Lower lobe of right lung (tissue), 2 donors: ENCODE measurements at regions not wholly inside any gene's neighbourhood (a gene's known extent, or its start where the extent isn't known, plus 50 kb on each side); places are given as distances from the start of the nearest gene placed in this dataset.

Source experiments
- ATAC-seq, 2 donors: fragments of 200-7000 bp; cut with Tn5 transposase; one replicate each; pipeline ENCODE4 v1.9.1; 2020 to 2022; ENCODE audit warnings: mild to moderate bottlenecking in 2 of 2, moderate library complexity in 2 of 2
- DNase-seq: peaks from one replicate; pipeline ENCODE4 v3.0.0-alpha.2; 2020
- H3K27ac ChIP-seq: fragments of 200-600 bp; one replicate; pipeline ENCODE4 v1.8.0; 2022
- H3K27me3 ChIP-seq: fragments of 200-600 bp; one replicate; pipeline ENCODE4 v1.8.0; 2022; ENCODE audit warnings: low read depth
- H3K36me3 ChIP-seq: fragments of 200-600 bp; one replicate; pipeline ENCODE4 v1.8.0; 2022; ENCODE audit warnings: mild to moderate bottlenecking
- H3K4me1 ChIP-seq: fragments of 200-600 bp; one replicate; pipeline ENCODE4 v1.8.0; 2022
- H3K4me3 ChIP-seq: fragments of 200-600 bp; one replicate; pipeline ENCODE4 v1.8.0; 2022; ENCODE audit warnings: mild to moderate bottlenecking
- H3K9me3 ChIP-seq: fragments of 200-600 bp; one replicate; pipeline ENCODE4 v1.8.0; 2022
- intact Hi-C: fragments of 100-400 bp; cut with DNase I; formaldehyde crosslinking; loops from one replicate; pipeline ENCODE4 v1.11.0; 2022
- TF ChIP-seq, protein P1 (sequence below): fragments of 200-600 bp; IDR thresholded peaks from one replicate; pipeline ENCODE4 v1.8.0; 2022; ENCODE audit warnings: antibody characterized with exemption, mild to moderate bottlenecking
- donor health status: DM: no; HTN: yes; CAD: no; lungs with severe emphysema.

DNA sequence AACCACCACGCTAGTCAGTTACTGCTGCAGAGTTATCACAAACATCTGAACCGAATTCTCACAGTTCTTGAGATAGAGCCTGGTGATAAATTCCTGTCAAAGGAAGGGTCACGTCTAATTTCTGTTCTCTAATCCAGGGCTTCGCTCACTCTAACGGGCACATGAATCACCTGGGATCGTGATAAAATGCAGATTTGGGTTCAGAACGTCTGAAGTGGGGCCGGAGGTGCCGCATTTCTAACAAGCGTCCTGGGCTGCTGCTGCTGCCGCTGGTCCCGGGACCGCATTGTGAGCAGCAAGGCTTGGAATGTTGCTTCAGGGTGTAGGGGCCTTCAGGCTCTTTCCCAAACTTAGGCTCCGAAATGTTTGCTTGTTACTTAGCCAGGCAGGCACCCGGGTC lies 264.1 kb downstream of the CDC5L start:
- no peak overlapping the region for H3K27ac ChIP-seq
- H3K9me3 ChIP-seq = no peaks in the 10 kb centered on the region
- H3K4me3 ChIP-seq = no peak overlapping the region
- intact Hi-C loops = no loop called here
- H3K27me3 ChIP-seq = peaks cover 4% of the 10 kb centered on the region
- ATAC-seq (no peak), DNase-seq (no peak)
- peaks cover 9% of the 10 kb centered on the region for H3K4me1 ChIP-seq
- TF ChIP-seq, protein P1, sequence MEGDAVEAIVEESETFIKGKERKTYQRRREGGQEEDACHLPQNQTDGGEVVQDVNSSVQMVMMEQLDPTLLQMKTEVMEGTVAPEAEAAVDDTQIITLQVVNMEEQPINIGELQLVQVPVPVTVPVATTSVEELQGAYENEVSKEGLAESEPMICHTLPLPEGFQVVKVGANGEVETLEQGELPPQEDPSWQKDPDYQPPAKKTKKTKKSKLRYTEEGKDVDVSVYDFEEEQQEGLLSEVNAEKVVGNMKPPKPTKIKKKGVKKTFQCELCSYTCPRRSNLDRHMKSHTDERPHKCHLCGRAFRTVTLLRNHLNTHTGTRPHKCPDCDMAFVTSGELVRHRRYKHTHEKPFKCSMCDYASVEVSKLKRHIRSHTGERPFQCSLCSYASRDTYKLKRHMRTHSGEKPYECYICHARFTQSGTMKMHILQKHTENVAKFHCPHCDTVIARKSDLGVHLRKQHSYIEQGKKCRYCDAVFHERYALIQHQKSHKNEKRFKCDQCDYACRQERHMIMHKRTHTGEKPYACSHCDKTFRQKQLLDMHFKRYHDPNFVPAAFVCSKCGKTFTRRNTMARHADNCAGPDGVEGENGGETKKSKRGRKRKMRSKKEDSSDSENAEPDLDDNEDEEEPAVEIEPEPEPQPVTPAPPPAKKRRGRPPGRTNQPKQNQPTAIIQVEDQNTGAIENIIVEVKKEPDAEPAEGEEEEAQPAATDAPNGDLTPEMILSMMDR = no peak
- no peaks in the 10 kb centered on the region for H3K36me3 ChIP-seq

DNA sequence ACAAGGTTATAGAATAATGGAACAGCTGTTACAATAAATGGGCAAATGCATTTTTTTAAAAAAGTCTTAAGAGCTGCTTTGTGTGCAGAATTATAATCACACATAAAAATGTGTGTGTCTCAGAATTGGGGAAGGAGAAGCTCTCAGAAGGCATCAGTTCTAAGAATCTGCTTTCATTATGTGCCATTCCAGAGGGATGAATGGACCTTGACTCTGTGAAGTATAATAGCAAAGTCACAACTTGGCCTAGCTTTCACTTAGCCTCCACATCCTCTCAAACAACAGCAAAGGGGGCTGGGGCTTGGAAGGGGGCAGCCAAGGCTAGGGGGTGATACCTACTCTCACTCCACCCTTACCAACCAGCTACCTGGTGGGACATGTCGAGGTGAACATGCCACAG lies 265.0 kb downstream of the CDC5L start:
- no peak for DNase-seq
- Histone ChIP-seq H3K4me1 (peaks cover 9% of the 10 kb centered on the region), H3K36me3 (no peaks in the 10 kb centered on the region), H3K9me3 (no peaks in the 10 kb centered on the region), H3K4me3 (no peak overlapping the region), H3K27ac (no peak overlapping the region), H3K27me3 (peaks cover 4% of the 10 kb centered on the region)
- no peak for ATAC-seq
- intact Hi-C loops = no loop called here
- TF ChIP-seq, protein P1 = no peak

DNA sequence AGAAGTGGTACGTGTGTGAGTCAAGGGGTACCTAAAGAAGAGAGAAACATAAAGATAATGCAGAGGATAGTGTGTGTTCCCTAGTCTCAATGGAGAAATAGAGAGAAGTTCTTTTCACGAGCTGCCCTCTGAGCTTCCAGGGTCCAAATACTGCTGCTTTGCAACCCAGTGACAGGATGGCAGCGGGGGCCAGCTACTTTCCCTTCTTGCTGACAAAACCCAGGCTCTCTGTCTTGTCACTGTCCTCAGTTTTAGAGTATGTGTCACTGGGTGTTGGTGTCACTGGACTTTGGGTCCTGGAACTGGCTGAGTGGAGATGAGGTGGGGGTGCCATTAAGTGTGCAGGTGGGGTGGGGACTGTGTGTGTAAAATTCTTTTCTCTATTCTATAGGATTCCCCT lies 265.6 kb downstream of the CDC5L start:
- ATAC-seq = no peak
- Histone ChIP-seq H3K27ac (no peak overlapping the region), H3K4me3 (no peak overlapping the region), H3K4me1 (peaks cover 9% of the 10 kb centered on the region), H3K9me3 (no peaks in the 10 kb centered on the region), H3K36me3 (no peaks in the 10 kb centered on the region), H3K27me3 (peaks cover 4% of the 10 kb centered on the region)
- intact Hi-C loops = no loop called here
- no peak for DNase-seq
- TF ChIP-seq, protein P1 = no peak

DNA sequence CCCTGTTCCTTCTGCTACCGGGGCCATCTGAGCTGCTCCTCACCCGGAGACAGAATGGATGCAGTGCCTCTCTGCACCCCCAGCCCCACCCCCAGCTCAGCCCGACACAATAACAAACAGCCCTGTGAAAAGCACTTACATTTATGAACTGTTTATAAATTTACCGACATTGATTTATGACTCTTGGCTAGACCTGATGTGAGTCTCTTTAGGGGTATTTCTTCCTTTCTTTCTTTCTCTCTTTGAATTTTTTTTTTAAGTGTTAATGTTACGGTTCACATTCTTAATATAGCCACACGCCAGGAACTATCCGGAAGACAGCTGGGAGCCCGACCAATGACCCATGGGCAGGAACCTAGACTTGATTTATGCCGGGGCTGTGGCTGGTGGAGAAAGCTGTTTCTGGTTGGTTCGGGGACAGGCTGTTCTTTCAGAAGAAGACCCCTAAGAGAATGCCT lies 266.3 kb downstream of the CDC5L start:
- Histone ChIP-seq H3K27ac (no peak overlapping the region), H3K9me3 (no peaks in the 10 kb centered on the region), H3K27me3 (peaks cover 4% of the 10 kb centered on the region), H3K36me3 (no peaks in the 10 kb centered on the region), H3K4me3 (no peak overlapping the region), H3K4me1 (peaks cover 9% of the 10 kb centered on the region)
- TF ChIP-seq, protein P1 = no peak
- intact Hi-C loops = no loop called here
- DNase-seq = no peak
- no peak for ATAC-seq

DNA sequence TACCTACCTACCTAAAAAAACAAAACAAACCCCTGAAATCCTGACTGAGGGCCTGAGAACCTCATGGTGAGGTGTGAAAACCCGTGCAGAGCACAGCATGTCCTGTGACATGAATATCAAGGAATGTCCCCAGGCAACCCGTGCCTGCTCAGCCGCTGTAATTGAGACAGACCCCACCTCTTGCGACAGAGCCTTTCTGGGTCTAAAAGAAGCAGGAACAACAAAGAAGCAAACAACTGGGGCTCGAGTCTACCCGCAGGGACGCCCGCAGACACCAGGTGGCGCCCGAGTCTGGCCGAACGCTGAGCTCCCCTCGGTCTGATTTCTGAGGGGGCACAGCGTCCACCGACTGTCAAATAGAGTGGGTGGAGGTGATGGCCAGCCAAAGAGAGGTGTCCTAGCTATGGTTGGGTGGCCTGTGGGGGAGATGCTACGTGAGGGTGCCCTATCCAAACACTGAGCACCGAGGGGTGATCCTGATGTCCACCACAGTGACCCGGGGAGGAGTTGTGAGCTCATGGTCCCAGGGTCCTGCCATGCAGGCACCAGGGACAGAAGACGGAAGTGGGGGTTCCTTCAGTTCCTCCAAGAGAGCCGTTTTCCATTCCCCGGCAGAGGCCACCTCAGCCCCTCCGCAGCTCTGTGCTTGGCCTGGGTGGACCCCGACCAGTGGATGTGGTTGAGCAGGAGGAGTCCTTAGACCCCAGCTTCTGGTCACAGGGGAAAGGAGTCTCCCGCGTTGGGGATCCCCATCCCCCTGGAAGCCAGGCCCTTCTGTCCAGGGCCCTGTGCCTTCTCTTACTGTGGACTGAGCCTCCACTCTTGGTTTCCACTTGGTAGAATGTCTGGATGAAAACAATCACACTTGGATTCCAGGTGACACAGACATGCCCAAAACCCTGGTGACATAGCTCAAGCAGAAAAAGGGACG lies 268.2 kb downstream of the CDC5L start:
- intact Hi-C loops = no loop called here
- Histone ChIP-seq H3K27me3 (peaks cover 4% of the 10 kb centered on the region), H3K36me3 (no peaks in the 10 kb centered on the region), H3K27ac (no peak overlapping the region), H3K4me3 (no peak overlapping the region), H3K9me3 (no peaks in the 10 kb centered on the region), H3K4me1 (peaks cover 9% of the 10 kb centered on the region)
- TF ChIP-seq, protein P1 = peak; percentile 94
- ATAC-seq = peak; percentile 83 to 86
- DNase-seq = peak; percentile 80
